CD4-positive, alpha-beta memory T cell (primary cell): ENCODE measurements at regions not wholly inside any gene's neighbourhood (a gene's known extent, or its start where the extent isn't known, plus 50 kb on each side); places are given as distances from the start of the nearest gene placed in this dataset.
A peak's percentile ranks its signal among the peaks of the same experiment; 100 is the strongest.

Experiments used
- CTCF ChIA-PET: fragments of 350-600 bp; sonication (Branson Sonifier 250); formaldehyde crosslinking; loops from one replicate; lab custom pipeline; 2021; ENCODE audit warnings: inconsistent platforms; ENCODE audit not compliant: partially characterized antibody; lab: Charles Lee
- POLR2A ChIA-PET: fragments of 350-600 bp; sonication (Branson Sonifier 250); formaldehyde crosslinking; loops from one replicate; lab custom pipeline; 2021; ENCODE audit not compliant: partially characterized antibody; lab: Charles Lee
- DNase-seq, 5 donors: peaks; one replicate each; pipeline versions ENCODE4 v3.0.0 to v3.0.0-alpha.2; 2020 to 2022; ENCODE audit warnings: mixed read lengths in 1 of 5
- H3K27ac ChIP-seq: one replicate; pipeline ENCODE4 v1.7.0; 2013; ENCODE audit warnings: low read depth, low read length
- H3K27me3 ChIP-seq: 2 replicates; pipeline ENCODE4 v1.7.0; 2013; ENCODE audit warnings: mild to moderate bottlenecking, low read length, moderate library complexity; ENCODE audit not compliant: insufficient read depth
- H3K36me3 ChIP-seq: 2 replicates; pipeline ENCODE4 v1.7.0; 2013; ENCODE audit warnings: mild to moderate bottlenecking, low read length, moderate library complexity; ENCODE audit not compliant: insufficient read depth
- H3K4me1 ChIP-seq: 2 replicates; pipeline ENCODE4 v1.7.0; 2013; ENCODE audit warnings: mild to moderate bottlenecking, low read length, moderate library complexity; ENCODE audit not compliant: insufficient read depth
- H3K4me3 ChIP-seq, 2 donors: one replicate each; pipeline ENCODE4 v1.7.0; 2013; ENCODE audit warnings: low read length in 2 of 2, mild to moderate bottlenecking in 1 of 2
- H3K9me3 ChIP-seq, 2 donors: one replicate each; pipeline ENCODE4 v1.7.0; 2013; ENCODE audit warnings: low read length in 2 of 2, control low read depth in 1 of 2; ENCODE audit not compliant: control insufficient read depth in 1 of 2
- H3K27ac Mint-ChIP-seq, 7 donors: one replicate each; pipeline ENCODE4 v1.8.0; 2020 to 2021; ENCODE audit warnings: mixed read lengths in 7 of 7, mild to moderate bottlenecking in 6 of 7, inconsistent platforms in 3 of 7, moderate library complexity in 3 of 7
- H3K27me3 Mint-ChIP-seq, 2 donors: one replicate each; pipeline ENCODE4 v1.8.0; 2020 to 2021; ENCODE audit warnings: mixed read lengths in 2 of 2
- H3K36me3 Mint-ChIP-seq, 2 donors: one replicate each; pipeline ENCODE4 v1.8.0; 2020 to 2021; ENCODE audit warnings: mixed read lengths in 2 of 2, inconsistent platforms in 1 of 2, mild to moderate bottlenecking in 1 of 2
- H3K4me1 Mint-ChIP-seq, 4 donors: one replicate each; pipeline ENCODE4 v1.8.0; 2020 to 2021; ENCODE audit warnings: mixed read lengths in 4 of 4, mild to moderate bottlenecking in 1 of 4
- H3K4me3 Mint-ChIP-seq, 8 donors: one replicate each; pipeline ENCODE4 v1.8.0; 2020 to 2021; ENCODE audit warnings: mixed read lengths in 8 of 8, mild to moderate bottlenecking in 7 of 8, moderate library complexity in 6 of 8, inconsistent platforms in 3 of 8
- H3K9me3 Mint-ChIP-seq, 8 donors: one replicate each; pipeline ENCODE4 v1.8.0; 2020 to 2021; ENCODE audit warnings: mixed read lengths in 8 of 8, mild to moderate bottlenecking in 5 of 8, inconsistent platforms in 3 of 8, moderate library complexity in 1 of 8
- intact Hi-C: fragments of 100-400 bp; cut with micrococcal nuclease; formaldehyde crosslinking; loops from one replicate; pipeline ENCODE4 v1.15.1; 2023

- ChIA-PET POLR2A (no interaction called here), CTCF (interaction anchor here (0.5 to 0.6 kb wide), 2 partner anchors 26 kb away, joined by 3 read pairs; no protein-coding TSS in a partner anchor)
Measured at GRCh38 chr3:124591699-124592098, 138.6 kb upstream of the UMPS start.

GRCh38 chr3:124592658-124593441 lies 137.4 kb upstream of the UMPS start:
- no peaks in the 10 kb centered on the region for H3K4me1 ChIP-seq
- H3K4me3 Mint-ChIP-seq, result no peak overlapping the region
- H3K4me1 Mint-ChIP-seq, result peaks cover 9 to 22% (median 12%) of the 10 kb centered on the region in 4 donors
- H3K36me3 Mint-ChIP-seq, result peaks cover 0 to 8% of the 10 kb centered on the region in 2 donors
- no peak overlapping the region for H3K4me3 ChIP-seq
- intact Hi-C loops, result no loop called here
- no peaks in the 10 kb centered on the region for H3K9me3 ChIP-seq
- no peak overlapping the region for H3K27ac ChIP-seq
- H3K27me3 ChIP-seq, result no peaks in the 10 kb centered on the region
- CTCF ChIA-PET, result no interaction called here
- no peaks in the 10 kb centered on the region for H3K9me3 Mint-ChIP-seq
- no peak for DNase-seq
- H3K27ac Mint-ChIP-seq, result no peak overlapping the region
- H3K27me3 Mint-ChIP-seq, result peaks cover 0 to 5% of the 10 kb centered on the region in 2 donors
- H3K36me3 ChIP-seq, result no peaks in the 10 kb centered on the region
- POLR2A ChIA-PET, result no interaction called here

More at GRCh38 chr3:124591699-124592098, 138.6 kb upstream of the UMPS start:
- Mint-ChIP-seq H3K27me3 (peaks cover 0 to 10% of the 10 kb centered on the region in 2 donors), H3K27ac (no peak overlapping the region), H3K36me3 (peaks cover 0 to 8% of the 10 kb centered on the region in 2 donors), H3K9me3 (no peaks in the 10 kb centered on the region), H3K4me3 (no peak overlapping the region), H3K4me1 (peaks cover 10 to 26% (median 15%) of the 10 kb centered on the region in 4 donors)
- H3K4me3 ChIP-seq, result no peak overlapping the region
- peaks cover 3% of the 10 kb centered on the region for H3K4me1 ChIP-seq
- no peak for DNase-seq
- H3K36me3 ChIP-seq, result no peaks in the 10 kb centered on the region
- intact Hi-C loops, result no loop called here
- no peaks in the 10 kb centered on the region for H3K9me3 ChIP-seq
- H3K27ac ChIP-seq, result no peak overlapping the region
- no peaks in the 10 kb centered on the region for H3K27me3 ChIP-seq

GRCh38 chr3:124593442-124593829 lies 136.8 kb upstream of the UMPS start:
- peak overlapping the region in 1 of 7 donors; percentile 26 for H3K27ac Mint-ChIP-seq
- Histone ChIP-seq H3K36me3 (no peaks in the 10 kb centered on the region), H3K4me3 (no peak overlapping the region), H3K27ac (no peak overlapping the region), H3K4me1 (no peaks in the 10 kb centered on the region), H3K9me3 (no peaks in the 10 kb centered on the region), H3K27me3 (no peaks in the 10 kb centered on the region)
- peaks cover 6 to 22% (median 11%) of the 10 kb centered on the region in 4 donors for H3K4me1 Mint-ChIP-seq
- ChIA-PET CTCF (no interaction called here), POLR2A (no interaction called here)
- H3K4me3 Mint-ChIP-seq, result no peak overlapping the region
- peaks cover 0 to 1% of the 10 kb centered on the region in 2 donors for H3K27me3 Mint-ChIP-seq
- H3K36me3 Mint-ChIP-seq, result peaks cover 0 to 8% of the 10 kb centered on the region in 2 donors
- DNase-seq, result no peak
- intact Hi-C loops, result no loop called here
- H3K9me3 Mint-ChIP-seq, result no peaks in the 10 kb centered on the region

- H3K36me3 Mint-ChIP-seq, result peaks cover 0 to 8% of the 10 kb centered on the region in 2 donors
- intact Hi-C loops, result no loop called here
- CTCF ChIA-PET, result interaction anchor here (1.3 to 1.9 kb wide), 2 partner anchors 10 to 35 kb away, joined by 5 to 7 read pairs; no protein-coding TSS in a partner anchor
- no peaks in the 10 kb centered on the region for H3K9me3 ChIP-seq
- H3K4me3 Mint-ChIP-seq, result no peak overlapping the region
- H3K27ac Mint-ChIP-seq, result no peak overlapping the region
- H3K27me3 Mint-ChIP-seq, result peaks cover 0 to 1% of the 10 kb centered on the region in 2 donors
- no peak for DNase-seq
- no peaks in the 10 kb centered on the region for H3K9me3 Mint-ChIP-seq
- no peaks in the 10 kb centered on the region for H3K4me1 ChIP-seq
- no peaks in the 10 kb centered on the region for H3K36me3 ChIP-seq
- peaks cover 6 to 22% (median 12%) of the 10 kb centered on the region in 4 donors for H3K4me1 Mint-ChIP-seq
- H3K27me3 ChIP-seq, result no peaks in the 10 kb centered on the region
- H3K4me3 ChIP-seq, result no peak overlapping the region
- POLR2A ChIA-PET, result no interaction called here
- H3K27ac ChIP-seq, result no peak overlapping the region
Measured at GRCh38 chr3:124594581-124594980, 135.7 kb upstream of the UMPS start.

GRCh38 chr3:124597273-124597672 lies 133.0 kb upstream of the UMPS start:
- Mint-ChIP-seq H3K27me3 (peaks cover 0 to 3% of the 10 kb centered on the region in 2 donors), H3K27ac (no peak overlapping the region), H3K36me3 (peaks cover 0 to 8% of the 10 kb centered on the region in 2 donors), H3K4me3 (no peak overlapping the region), H3K9me3 (no peaks in the 10 kb centered on the region), H3K4me1 (peaks cover 2 to 18% (median 7%) of the 10 kb centered on the region in 4 donors)
- DNase-seq, result no peak
- Histone ChIP-seq H3K4me3 (no peak overlapping the region), H3K36me3 (no peaks in the 10 kb centered on the region), H3K9me3 (no peaks in the 10 kb centered on the region), H3K27me3 (no peaks in the 10 kb centered on the region), H3K27ac (no peak overlapping the region), H3K4me1 (no peaks in the 10 kb centered on the region)
- CTCF ChIA-PET, result interaction anchor here (0.6 to 1.7 kb wide), 2 partner anchors 37 to 160 kb away, joined by 3 to 5 read pairs; no protein-coding TSS in a partner anchor
- POLR2A ChIA-PET, result no interaction called here
- intact Hi-C loops, result no loop called here

GRCh38 chr3:124597979-124598378 lies 132.3 kb upstream of the UMPS start:
- Histone ChIP-seq H3K4me1 (no peaks in the 10 kb centered on the region), H3K36me3 (no peaks in the 10 kb centered on the region), H3K27ac (no peak overlapping the region), H3K4me3 (no peak overlapping the region), H3K9me3 (no peaks in the 10 kb centered on the region), H3K27me3 (no peaks in the 10 kb centered on the region)
- DNase-seq, result no peak
- H3K4me1 Mint-ChIP-seq, result peaks cover 0 to 13% (median 2%) of the 10 kb centered on the region in 4 donors
- ChIA-PET CTCF (interaction anchor here (1.7 kb wide), 1 partner anchor 38 kb away, joined by 5 read pairs; no protein-coding TSS in a partner anchor), POLR2A (no interaction called here)
- intact Hi-C loops, result no loop called here
- H3K9me3 Mint-ChIP-seq, result no peaks in the 10 kb centered on the region
- peaks cover 0 to 8% of the 10 kb centered on the region in 2 donors for H3K36me3 Mint-ChIP-seq
- no peak overlapping the region for H3K27ac Mint-ChIP-seq
- peaks cover 0 to 3% of the 10 kb centered on the region in 2 donors for H3K27me3 Mint-ChIP-seq
- H3K4me3 Mint-ChIP-seq, result no peak overlapping the region

GRCh38 chr3:124599147-124599765 lies 131.0 kb upstream of the UMPS start:
- CTCF ChIA-PET, result no interaction called here
- Histone ChIP-seq H3K27ac (no peak overlapping the region), H3K36me3 (no peaks in the 10 kb centered on the region), H3K4me3 (no peak overlapping the region), H3K4me1 (no peaks in the 10 kb centered on the region), H3K9me3 (no peaks in the 10 kb centered on the region), H3K27me3 (no peaks in the 10 kb centered on the region)
- no peak for DNase-seq
- H3K27ac Mint-ChIP-seq, result no peak overlapping the region
- no peak overlapping the region for H3K4me3 Mint-ChIP-seq
- peaks cover 0 to 5% (median 1%) of the 10 kb centered on the region in 4 donors for H3K4me1 Mint-ChIP-seq
- peaks cover 0 to 2% of the 10 kb centered on the region in 2 donors for H3K27me3 Mint-ChIP-seq
- no peaks in the 10 kb centered on the region for H3K9me3 Mint-ChIP-seq
- POLR2A ChIA-PET, result no interaction called here
- intact Hi-C loops, result no loop called here
- H3K36me3 Mint-ChIP-seq, result peaks cover 0 to 1% of the 10 kb centered on the region in 2 donors
